IMR-90 (cell line): ENCODE measurements at regions not wholly inside any gene's neighbourhood (a gene's known extent, or its start where the extent isn't known, plus 50 kb on each side); places are given as distances from the start of the nearest gene placed in this dataset.

ENCODE experiments used
- CEBPB ChIP-seq: IDR thresholded peaks from 2 replicates; pipeline ENCODE4 v1.6.1; 2012; ENCODE audit warnings: low read depth, low read length, improper control_type of control experiment
- CTCF ChIP-seq: conservative IDR thresholded peaks from 2 replicates; pipeline ENCODE4 v1.5.1; 2012; ENCODE audit warnings: mild to moderate bottlenecking, low read depth, low read length, improper control_type of control experiment
- ELK1 ChIP-seq: fragments of 150-350 bp; IDR thresholded peaks from 2 replicates; pipeline ENCODE4 v1.6.1; 2016; ENCODE audit warnings: low read depth, mild to moderate bottlenecking, low read length, moderate library complexity, borderline replicate concordance
- FOS ChIP-seq: fragments of 150-350 bp; IDR thresholded peaks from 2 replicates; pipeline ENCODE4 v1.6.1; 2016; ENCODE audit warnings: low read depth, low read length
- MAZ ChIP-seq: IDR thresholded peaks from 2 replicates; pipeline ENCODE4 v1.6.1; 2012; ENCODE audit warnings: low read depth, mild to moderate bottlenecking, low read length, improper control_type of control experiment, moderate library complexity, borderline replicate concordance
- MXI1 ChIP-seq: IDR thresholded peaks from 2 replicates; pipeline ENCODE4 v1.6.1; 2012; ENCODE audit warnings: low read depth, mild to moderate bottlenecking, low read length, moderate library complexity, borderline replicate concordance
- NFE2L2 ChIP-seq: fragments of 150-350 bp; IDR thresholded peaks from 2 replicates; pipeline ENCODE4 v1.6.1; 2016; ENCODE audit warnings: low read depth, mild to moderate bottlenecking, low read length
- POLR2A ChIP-seq: IDR thresholded peaks from 2 replicates; pipeline ENCODE4 v1.6.1; 2012; ENCODE audit warnings: mild to moderate bottlenecking, low read depth, low read length
- RAD21 ChIP-seq: IDR thresholded peaks from 2 replicates; pipeline ENCODE4 v1.6.1; 2012; ENCODE audit warnings: low read length, improper control_type of control experiment
- RCOR1 ChIP-seq: IDR thresholded peaks from 2 replicates; pipeline ENCODE4 v1.6.1; 2012; ENCODE audit warnings: mild to moderate bottlenecking, low read length, improper control_type of control experiment; ENCODE audit not compliant: insufficient replicate concordance
- RFX5 ChIP-seq: IDR thresholded peaks from 2 replicates; pipeline ENCODE4 v1.8.0; 2012; ENCODE audit warnings: low read depth, mild to moderate bottlenecking, low read length, moderate library complexity
- SMC3 ChIP-seq: fragments of 150-350 bp; IDR thresholded peaks from 2 replicates; pipeline ENCODE4 v1.6.1; 2016; ENCODE audit warnings: low read depth, mild to moderate bottlenecking, antibody characterized with exemption, low read length, moderate library complexity
- USF2 ChIP-seq: fragments of 150-350 bp; IDR thresholded peaks from 2 replicates; pipeline ENCODE4 v1.6.1; 2017; ENCODE audit warnings: mild to moderate bottlenecking, antibody characterized with exemption, low read length, low read depth

GRCh38 chr17:36750316-36750885 is 149.0 kb downstream of the MRM1 start:
- TF ChIP-seq POLR2A (no peak), CTCF (no peak), RAD21 (no peak), MXI1 (no peak), USF2 (no peak), FOS (no peak), ELK1 (no peak), NFE2L2 (no peak), SMC3 (no peak), CEBPB (no peak), MAZ (no peak), RCOR1 (no peak), RFX5 (no peak)
